HepG2 (cell line): ENCODE measurements at regions not wholly inside any gene's neighbourhood (a gene's known extent, or its start where the extent isn't known, plus 50 kb on each side); places are given as distances from the start of the nearest gene placed in this dataset.
"Not testable (repeated sequence)": the region's sequence is repeated elsewhere in the genome, so short reads cannot be mapped to it uniquely, and the experiment has no call there.

Experiments used
- BRF2 ChIP-seq: sonication (generic); formaldehyde crosslinking; IDR thresholded peaks from 2 replicates; pipeline ENCODE4 v1.8.1; 2022; ENCODE audit warnings: mild to moderate bottlenecking, missing genetic modification reagents
- CTCF ChIP-seq: sonication (generic); formaldehyde crosslinking; IDR thresholded peaks from 2 replicates; pipeline ENCODE4 v1.5.0; 2020; ENCODE audit warnings: mild to moderate bottlenecking, missing genetic modification reagents, moderate library complexity
- HDAC1 ChIP-seq: sonication (generic); formaldehyde crosslinking; IDR thresholded peaks from 2 replicates; pipeline ENCODE4 v1.5.1; 2020; ENCODE audit warnings: mild to moderate bottlenecking, missing genetic modification reagents
- KLF12 ChIP-seq: sonication (generic); formaldehyde crosslinking; IDR thresholded peaks from 2 replicates; pipeline ENCODE4 v1.4.0; 2020; ENCODE audit warnings: missing genetic modification reagents, borderline replicate concordance
- MIER3 ChIP-seq: IDR thresholded peaks from 2 replicates; pipeline ENCODE4 v1.6.1; 2016; ENCODE audit warnings: missing compliant biosample characterization, borderline replicate concordance
- MYC ChIP-seq: sonication (generic); formaldehyde crosslinking; IDR thresholded peaks from 2 replicates; pipeline ENCODE4 v1.9.0; 2021; ENCODE audit warnings: missing genetic modification reagents, borderline replicate concordance
- MYPOP ChIP-seq: sonication (generic); formaldehyde crosslinking; IDR thresholded peaks from 2 replicates; pipeline ENCODE4 v1.8.1; 2023; ENCODE audit warnings: mild to moderate bottlenecking, moderate library complexity, missing genetic modification reagents
- RBAK ChIP-seq: sonication (generic); formaldehyde crosslinking; IDR thresholded peaks from 2 replicates; pipeline ENCODE4 v1.5.1; 2020; ENCODE audit warnings: mild to moderate bottlenecking, missing genetic modification reagents
- SNAPC5 ChIP-seq: sonication (generic); formaldehyde crosslinking; IDR thresholded peaks from 2 replicates; pipeline ENCODE4 v1.8.1; 2023; ENCODE audit warnings: mild to moderate bottlenecking, missing genetic modification reagents, borderline replicate concordance
- SUZ12 ChIP-seq: fragments of 150-350 bp; IDR thresholded peaks from 2 replicates; pipeline ENCODE4 v1.6.1; 2014; ENCODE audit warnings: low read depth, low read length
- TAF1 ChIP-seq: sonication (generic); formaldehyde crosslinking; IDR thresholded peaks from 2 replicates; pipeline ENCODE4 v1.4.0; 2020; ENCODE audit warnings: missing genetic modification reagents
- ZNF275 ChIP-seq: sonication (generic); formaldehyde crosslinking; IDR thresholded peaks from 2 replicates; pipeline ENCODE4 v1.8.0; 2022; ENCODE audit warnings: missing genetic modification reagents, mild to moderate bottlenecking, inconsistent platforms, borderline replicate concordance
- ZNF296 ChIP-seq: sonication (generic); formaldehyde crosslinking; conservative IDR thresholded peaks from 2 replicates; pipeline ENCODE4 v1.5.0; 2020; ENCODE audit warnings: mild to moderate bottlenecking, missing genetic modification reagents
- ZNF552 ChIP-seq: sonication (generic); formaldehyde crosslinking; IDR thresholded peaks from 2 replicates; pipeline ENCODE4 v1.9.0; 2022; ENCODE audit warnings: missing genetic modification reagents, mild to moderate bottlenecking, borderline replicate concordance

- TF ChIP-seq ZNF296 (CRISPR knock-in tag); ZNF552; MYC (CRISPR knock-in tag); TAF1; MIER3 (CRISPR knock-in tag); RBAK (CRISPR knock-in tag); HDAC1 (CRISPR knock-in tag); MYPOP (CRISPR knock-in tag); SNAPC5; ZNF275; BRF2 (CRISPR knock-in tag); SUZ12; CTCF; KLF12: not testable (repeated sequence)
Measured at GRCh38 chr5:177665172-177665571, 65.2 kb downstream of the B4GALT7 start.
